HepG2 (cell line): ENCODE measurements at regions not wholly inside any gene's neighbourhood (a gene's known extent, or its start where the extent isn't known, plus 50 kb on each side); places are given as distances from the start of the nearest gene placed in this dataset.
"Not testable (repeated sequence)": the region's sequence is repeated elsewhere in the genome, so short reads cannot be mapped to it uniquely, and the experiment has no call there.

Source experiments
- CTCF ChIP-seq: sonication (generic); formaldehyde crosslinking; IDR thresholded peaks from 2 replicates; pipeline ENCODE4 v1.5.0; 2020; ENCODE audit warnings: mild to moderate bottlenecking, missing genetic modification reagents, moderate library complexity
- HOXD1 ChIP-seq: sonication (generic); formaldehyde crosslinking; IDR thresholded peaks from 2 replicates; pipeline ENCODE4 v1.5.0; 2020; ENCODE audit warnings: missing genetic modification reagents
- NR2C2 ChIP-seq: sonication (generic); formaldehyde crosslinking; IDR thresholded peaks from 2 replicates; pipeline ENCODE4 v1.4.0; 2020; ENCODE audit warnings: missing genetic modification reagents, mild to moderate bottlenecking, moderate library complexity, borderline replicate concordance
- POLR2AphosphoS5 ChIP-seq: IDR thresholded peaks from 2 replicates; pipeline ENCODE4 v1.6.1; 2012; ENCODE audit warnings: low read depth, low read length
- RELA ChIP-seq: sonication (generic); formaldehyde crosslinking; IDR thresholded peaks from 2 replicates; pipeline ENCODE4 v1.4.0; 2020; ENCODE audit warnings: missing genetic modification reagents
- ZBTB44 ChIP-seq: sonication (generic); formaldehyde crosslinking; IDR thresholded peaks from 2 replicates; pipeline ENCODE4 v1.4.0; 2020; ENCODE audit warnings: missing genetic modification reagents
- ZC3H4 ChIP-seq: sonication (generic); formaldehyde crosslinking; IDR thresholded peaks from 2 replicates; pipeline ENCODE4 v1.4.0; 2020; ENCODE audit warnings: missing genetic modification reagents, borderline replicate concordance
- ZNF280D ChIP-seq: sonication (generic); formaldehyde crosslinking; IDR thresholded peaks from 2 replicates; pipeline ENCODE4 v1.5.1; 2020; ENCODE audit warnings: mild to moderate bottlenecking, missing genetic modification reagents
- ZNF431 ChIP-seq: sonication (generic); formaldehyde crosslinking; IDR thresholded peaks from 2 replicates; pipeline ENCODE4 v1.9.0; 2022; ENCODE audit warnings: missing genetic modification reagents, low read depth, mild to moderate bottlenecking, borderline replicate concordance
- ZNF501 ChIP-seq: sonication (generic); formaldehyde crosslinking; IDR thresholded peaks from 2 replicates; pipeline ENCODE4 v1.5.1; 2020; ENCODE audit warnings: mild to moderate bottlenecking, moderate library complexity, missing genetic modification reagents
- ZNF580 ChIP-seq: IDR thresholded peaks from 2 replicates; pipeline ENCODE4 v1.6.1; 2016; ENCODE audit warnings: low read depth, borderline replicate concordance

- not testable (repeated sequence) for TF ChIP-seq RELA (CRISPR knock-in tag); CTCF (CRISPR knock-in tag); ZNF280D; POLR2AphosphoS5; ZNF431 (CRISPR knock-in tag); ZNF580 (CRISPR knock-in tag); ZNF501 (CRISPR knock-in tag); ZBTB44; HOXD1 (CRISPR knock-in tag); NR2C2; ZC3H4 (CRISPR knock-in tag)
Measured at GRCh38 chr9:41653560-41654340, 464.6 kb upstream of the ZNG1F start.
